HL-60 (cell line): ENCODE measurements at regions not wholly inside any gene's neighbourhood (a gene's known extent, or its start where the extent isn't known, plus 50 kb on each side); places are given as distances from the start of the nearest gene placed in this dataset.

Experiments used
- DNase-seq, 2 experiments: peaks; one replicate each; pipeline ENCODE4 v3.0.0-alpha.2; 2010 to 2020; ENCODE audit warnings: low read depth in 1 of 2, low spot score in 1 of 2
- H3K27ac ChIP-seq: fragments of 250-450 bp; sonication (Bioruptor Pico); replicated peaks from 2 replicates; pipeline ENCODE4 v1.5.1; 2020; ENCODE audit warnings: mild to moderate bottlenecking, moderate library complexity
- H3K27me3 ChIP-seq: fragments of 250-450 bp; sonication (Bioruptor Pico); 2 replicates; pipeline ENCODE4 v1.5.1; 2021; ENCODE audit warnings: mild to moderate bottlenecking, moderate library complexity; ENCODE audit not compliant: insufficient read depth, poor library complexity, severe bottlenecking
- H3K4me3 ChIP-seq: replicated peaks from 2 replicates; pipeline ENCODE4 v1.5.1; 2011; ENCODE audit warnings: mild to moderate bottlenecking, control low read depth, low read length; ENCODE audit not compliant: insufficient read depth
- GABPA ChIP-seq: IDR thresholded peaks from 2 replicates; pipeline ENCODE4 v1.6.1; 2012; ENCODE audit warnings: low read depth
- POLR2AphosphoS5 ChIP-seq: IDR thresholded peaks from 2 replicates; pipeline ENCODE4 v1.6.1; 2012; ENCODE audit warnings: low read depth
- SPI1 ChIP-seq: IDR thresholded peaks from 2 replicates; pipeline ENCODE4 v1.6.1; 2012; ENCODE audit warnings: low read depth, mild to moderate bottlenecking, borderline replicate concordance
- TF ChIP-seq, protein P1 (sequence below): IDR thresholded peaks from 2 replicates; pipeline ENCODE4 v1.6.1; 2012; ENCODE audit warnings: low read depth; ENCODE audit not compliant: insufficient replicate concordance
- TF ChIP-seq, protein P2 (sequence below): IDR thresholded peaks from one replicate; pipeline ENCODE4 v1.5.1; 2011; ENCODE audit warnings: low read length, control low read depth, inconsistent platforms; ENCODE audit not compliant: insufficient read depth

DNA sequence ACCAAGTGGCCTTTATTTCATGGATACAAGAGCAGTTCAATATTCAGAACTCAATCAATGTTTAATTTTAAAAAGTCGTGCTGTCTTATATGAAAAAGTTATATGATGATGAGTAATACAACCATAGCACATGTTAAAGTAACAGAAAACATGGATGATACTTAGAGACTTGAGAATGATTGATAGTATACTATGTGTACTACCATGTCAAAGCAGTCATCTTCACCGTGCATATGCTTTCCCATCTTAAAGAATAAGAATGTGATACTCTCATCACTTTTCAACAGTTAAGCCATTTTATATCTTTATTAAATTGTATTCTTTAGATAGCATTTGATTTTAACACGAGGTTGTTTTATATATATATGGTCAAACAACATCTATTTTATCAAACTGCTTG, 535.9 kb upstream of the ADAMTS5 start:
- TF ChIP-seq, protein P1, sequence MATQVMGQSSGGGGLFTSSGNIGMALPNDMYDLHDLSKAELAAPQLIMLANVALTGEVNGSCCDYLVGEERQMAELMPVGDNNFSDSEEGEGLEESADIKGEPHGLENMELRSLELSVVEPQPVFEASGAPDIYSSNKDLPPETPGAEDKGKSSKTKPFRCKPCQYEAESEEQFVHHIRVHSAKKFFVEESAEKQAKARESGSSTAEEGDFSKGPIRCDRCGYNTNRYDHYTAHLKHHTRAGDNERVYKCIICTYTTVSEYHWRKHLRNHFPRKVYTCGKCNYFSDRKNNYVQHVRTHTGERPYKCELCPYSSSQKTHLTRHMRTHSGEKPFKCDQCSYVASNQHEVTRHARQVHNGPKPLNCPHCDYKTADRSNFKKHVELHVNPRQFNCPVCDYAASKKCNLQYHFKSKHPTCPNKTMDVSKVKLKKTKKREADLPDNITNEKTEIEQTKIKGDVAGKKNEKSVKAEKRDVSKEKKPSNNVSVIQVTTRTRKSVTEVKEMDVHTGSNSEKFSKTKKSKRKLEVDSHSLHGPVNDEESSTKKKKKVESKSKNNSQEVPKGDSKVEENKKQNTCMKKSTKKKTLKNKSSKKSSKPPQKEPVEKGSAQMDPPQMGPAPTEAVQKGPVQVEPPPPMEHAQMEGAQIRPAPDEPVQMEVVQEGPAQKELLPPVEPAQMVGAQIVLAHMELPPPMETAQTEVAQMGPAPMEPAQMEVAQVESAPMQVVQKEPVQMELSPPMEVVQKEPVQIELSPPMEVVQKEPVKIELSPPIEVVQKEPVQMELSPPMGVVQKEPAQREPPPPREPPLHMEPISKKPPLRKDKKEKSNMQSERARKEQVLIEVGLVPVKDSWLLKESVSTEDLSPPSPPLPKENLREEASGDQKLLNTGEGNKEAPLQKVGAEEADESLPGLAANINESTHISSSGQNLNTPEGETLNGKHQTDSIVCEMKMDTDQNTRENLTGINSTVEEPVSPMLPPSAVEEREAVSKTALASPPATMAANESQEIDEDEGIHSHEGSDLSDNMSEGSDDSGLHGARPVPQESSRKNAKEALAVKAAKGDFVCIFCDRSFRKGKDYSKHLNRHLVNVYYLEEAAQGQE, result no peak
- TF ChIP-seq GABPA, result no peak
- TF ChIP-seq, protein P2, sequence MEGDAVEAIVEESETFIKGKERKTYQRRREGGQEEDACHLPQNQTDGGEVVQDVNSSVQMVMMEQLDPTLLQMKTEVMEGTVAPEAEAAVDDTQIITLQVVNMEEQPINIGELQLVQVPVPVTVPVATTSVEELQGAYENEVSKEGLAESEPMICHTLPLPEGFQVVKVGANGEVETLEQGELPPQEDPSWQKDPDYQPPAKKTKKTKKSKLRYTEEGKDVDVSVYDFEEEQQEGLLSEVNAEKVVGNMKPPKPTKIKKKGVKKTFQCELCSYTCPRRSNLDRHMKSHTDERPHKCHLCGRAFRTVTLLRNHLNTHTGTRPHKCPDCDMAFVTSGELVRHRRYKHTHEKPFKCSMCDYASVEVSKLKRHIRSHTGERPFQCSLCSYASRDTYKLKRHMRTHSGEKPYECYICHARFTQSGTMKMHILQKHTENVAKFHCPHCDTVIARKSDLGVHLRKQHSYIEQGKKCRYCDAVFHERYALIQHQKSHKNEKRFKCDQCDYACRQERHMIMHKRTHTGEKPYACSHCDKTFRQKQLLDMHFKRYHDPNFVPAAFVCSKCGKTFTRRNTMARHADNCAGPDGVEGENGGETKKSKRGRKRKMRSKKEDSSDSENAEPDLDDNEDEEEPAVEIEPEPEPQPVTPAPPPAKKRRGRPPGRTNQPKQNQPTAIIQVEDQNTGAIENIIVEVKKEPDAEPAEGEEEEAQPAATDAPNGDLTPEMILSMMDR, result no peak
- TF ChIP-seq POLR2AphosphoS5, result no peak
- no peak for TF ChIP-seq SPI1
- no peak overlapping the region for H3K4me3 ChIP-seq
- H3K27ac ChIP-seq, result no peak overlapping the region
- H3K27me3 ChIP-seq, result no peaks in the 10 kb centered on the region
- DNase-seq, result no peak

DNA sequence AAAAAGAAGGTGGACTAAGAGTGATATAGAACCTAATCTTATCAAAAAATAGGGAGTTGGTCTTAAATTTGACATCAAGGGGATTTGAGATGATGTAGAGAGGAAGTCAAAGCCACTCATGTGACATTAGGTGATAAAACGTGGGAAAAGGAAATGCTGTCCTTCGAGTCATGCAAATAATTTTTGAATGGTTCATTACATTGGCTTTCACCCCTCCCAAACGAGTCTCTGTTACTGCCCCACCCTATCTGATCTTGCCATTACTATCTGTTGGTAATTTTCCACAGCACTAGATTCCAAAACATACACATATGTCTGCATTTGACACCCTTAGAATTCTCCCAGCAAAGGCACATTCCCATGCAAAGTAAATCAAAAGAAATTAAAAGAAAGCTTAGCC, 531.1 kb upstream of the ADAMTS5 start:
- no peak overlapping the region for H3K27ac ChIP-seq
- no peaks in the 10 kb centered on the region for H3K27me3 ChIP-seq
- DNase-seq, result no peak
- TF ChIP-seq, protein P2, result no peak
- no peak overlapping the region for H3K4me3 ChIP-seq

DNA sequence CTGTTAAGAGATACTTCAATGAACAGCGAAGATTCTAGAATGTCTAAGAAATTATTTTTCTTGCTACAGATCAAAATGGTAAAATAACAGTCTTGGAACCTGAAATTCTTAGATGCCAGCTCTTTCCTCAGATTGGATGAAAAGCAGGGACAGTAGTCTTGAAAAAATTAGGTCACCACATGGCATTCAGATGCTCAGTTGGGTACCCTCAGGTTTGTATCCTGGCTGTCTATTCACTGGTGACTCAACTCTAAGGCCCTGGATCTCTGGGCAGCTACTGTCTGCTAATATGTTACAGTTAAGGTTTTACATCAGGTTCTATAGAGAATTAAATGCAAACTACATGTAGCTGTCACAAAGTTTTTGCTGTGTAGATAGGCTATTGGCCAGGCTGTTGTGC, 528.9 kb upstream of the ADAMTS5 start:
- Histone ChIP-seq H3K4me3 (no peak overlapping the region), H3K27me3 (no peaks in the 10 kb centered on the region), H3K27ac (no peak overlapping the region)
- no peak for DNase-seq
- TF ChIP-seq, protein P1, result no peak

DNA sequence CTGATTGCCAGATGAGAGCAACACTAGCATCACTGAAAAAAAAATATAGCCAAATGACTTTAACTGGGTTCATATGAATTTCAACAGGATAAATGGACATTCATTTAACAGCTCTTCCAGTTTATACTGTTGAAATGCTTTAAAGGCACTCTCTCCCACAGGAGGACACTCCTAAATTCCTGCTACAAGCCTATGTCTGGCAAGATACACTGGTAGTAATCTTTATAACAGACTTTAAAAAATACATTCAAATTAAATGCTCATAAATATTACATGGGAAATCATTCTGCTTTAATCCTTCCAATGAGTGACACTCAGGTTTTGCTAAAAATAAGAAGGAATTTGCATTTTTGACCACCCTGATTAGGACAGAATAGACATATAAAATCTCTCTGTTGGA, 526.7 kb upstream of the ADAMTS5 start:
- H3K27ac ChIP-seq, result no peak overlapping the region
- no peak overlapping the region for H3K4me3 ChIP-seq
- TF ChIP-seq, protein P1, result no peak
- TF ChIP-seq SPI1, result no peak
- no peak for TF ChIP-seq POLR2AphosphoS5
- TF ChIP-seq GABPA, result no peak
- TF ChIP-seq, protein P2, result no peak
- H3K27me3 ChIP-seq, result no peaks in the 10 kb centered on the region
- no peak for DNase-seq
